ENCODE measurements at regions not wholly inside any gene's neighbourhood (a gene's known extent, or its start where the extent isn't known, plus 50 kb on each side); places are given as distances from the start of the nearest gene placed in this dataset.

- no peak for DNase-seq (ENCODE audit: low read depth, low spot score)
- ChIA-PET POLR2A (no interaction called here), CTCF (interaction anchor here (0.8 kb wide), 1 partner anchor 467 kb away, joined by 4 read pairs; no protein-coding TSS in a partner anchor)
- Histone ChIP-seq H3K27me3 (ENCODE audit: control insufficient read depth, insufficient read depth, low read length) (peaks cover 6% of the 10 kb centered on the region), H3K27ac (ENCODE audit: low read depth, low read length) (no peak overlapping the region), H3K9me3 (ENCODE audit: control insufficient read depth, insufficient read depth, low read length) (no peaks in the 10 kb centered on the region; the same call in 1 of the 2 replicates), H3K4me3 (ENCODE audit: low read depth, low read length) (no peak overlapping the region)
- no peak for TF ChIP-seq CTCF (IDR thresholded peaks at IDR 0.05; ENCODE audit: low read depth, low read length)
Measured at GRCh38 chr6:4563877-4564276, 212.3 kb upstream of the CDYL start.

- no peak overlapping the region for H3K27ac ChIP-seq (ENCODE audit: low read depth, low read length)
- peaks cover 7% of the 10 kb centered on the region for H3K27me3 ChIP-seq (ENCODE audit: control insufficient read depth, insufficient read depth, low read length)
- ChIA-PET CTCF (interaction anchor here (0.8 kb wide), 1 partner anchor 468 kb away, joined by 4 read pairs; no protein-coding TSS in a partner anchor), POLR2A (no interaction called here)
- H3K9me3 ChIP-seq (ENCODE audit: control insufficient read depth, insufficient read depth, low read length): no peaks in the 10 kb centered on the region; the same call in 1 of the 2 replicates
- H3K4me3 ChIP-seq (ENCODE audit: low read depth, low read length): no peak overlapping the region
- TF ChIP-seq CTCF (IDR thresholded peaks at IDR 0.05; ENCODE audit: low read depth, low read length): no peak
- no peak for DNase-seq (ENCODE audit: low read depth, low spot score)
Measured at GRCh38 chr6:4563156-4563555, 213.0 kb upstream of the CDYL start.

- ChIA-PET CTCF (no interaction called here), POLR2A (no interaction called here)
- DNase-seq (ENCODE audit: low read depth, low spot score): no peak
- H3K27ac ChIP-seq (ENCODE audit: low read depth, low read length): no peak overlapping the region
- H3K9me3 ChIP-seq (ENCODE audit: control insufficient read depth, insufficient read depth, low read length): no peaks in the 10 kb centered on the region; the same call in 1 of the 2 replicates
- H3K27me3 ChIP-seq (ENCODE audit: control insufficient read depth, insufficient read depth, low read length): peaks cover 10% of the 10 kb centered on the region
- TF ChIP-seq CTCF (IDR thresholded peaks at IDR 0.05; ENCODE audit: low read depth, low read length): no peak
- no peak overlapping the region for H3K4me3 ChIP-seq (ENCODE audit: low read depth, low read length)
Measured at GRCh38 chr6:4561773-4562400, 214.3 kb upstream of the CDYL start.

- H3K9me3 ChIP-seq (ENCODE audit: control insufficient read depth, insufficient read depth, low read length): no peaks in the 10 kb centered on the region; the same call in 1 of the 2 replicates
- no peak for TF ChIP-seq CTCF (IDR thresholded peaks at IDR 0.05; ENCODE audit: low read depth, low read length)
- H3K27me3 ChIP-seq (ENCODE audit: control insufficient read depth, insufficient read depth, low read length): peaks cover 10% of the 10 kb centered on the region
- no peak overlapping the region for H3K4me3 ChIP-seq (ENCODE audit: low read depth, low read length)
- H3K27ac ChIP-seq (ENCODE audit: low read depth, low read length): no peak overlapping the region
- ChIA-PET POLR2A (no interaction called here), CTCF (no interaction called here)
- no peak for DNase-seq (ENCODE audit: low read depth, low spot score)
Measured at GRCh38 chr6:4561078-4561435, 215.1 kb upstream of the CDYL start.

GRCh38 chr6:4560221-4561077 is 215.8 kb upstream of the CDYL start:
- no peak for DNase-seq (ENCODE audit: low read depth, low spot score)
- no peak for TF ChIP-seq CTCF (IDR thresholded peaks at IDR 0.05; ENCODE audit: low read depth, low read length)
- CTCF ChIA-PET: no interaction called here
- POLR2A ChIA-PET: no interaction called here
- no peak overlapping the region for H3K4me3 ChIP-seq (ENCODE audit: low read depth, low read length)
- no peak overlapping the region for H3K27ac ChIP-seq (ENCODE audit: low read depth, low read length)
- H3K9me3 ChIP-seq (ENCODE audit: control insufficient read depth, insufficient read depth, low read length): no peaks in the 10 kb centered on the region; the same call in 1 of the 2 replicates
- H3K27me3 ChIP-seq (ENCODE audit: control insufficient read depth, insufficient read depth, low read length): peaks cover 10% of the 10 kb centered on the region
